Activated B cell treated with CpG ODN at 0.5 μM for 24 hours (primary cell): ENCODE measurements at regions not wholly inside any gene's neighbourhood (a gene's known extent, or its start where the extent isn't known, plus 50 kb on each side); places are given as distances from the start of the nearest gene placed in this dataset.

ENCODE experiments used
- ATAC-seq: fragments of 200-7000 bp; cut with Tn5 transposase; one replicate; pipeline ENCODE4 v1.10.0; 2021; ENCODE audit warnings: low read depth, mild to moderate bottlenecking, moderate library complexity
- CTCF ChIA-PET: fragments of 350-600 bp; sonication (Branson Sonifier 250); formaldehyde crosslinking; loops from one replicate; lab custom pipeline; 2021; ENCODE audit warnings: antibody characterized with exemption; lab: Charles Lee
- POLR2A ChIA-PET: fragments of 350-600 bp; sonication (Branson Sonifier 250); formaldehyde crosslinking; loops from one replicate; lab custom pipeline; 2021; ENCODE audit warnings: antibody characterized with exemption; lab: Charles Lee
- DNase-seq: peaks from one replicate; pipeline ENCODE4 v3.0.0; 2022
- H3K27ac Mint-ChIP-seq: one replicate; pipeline ENCODE4 v1.8.0; 2020; ENCODE audit warnings: mixed read lengths
- H3K27me3 Mint-ChIP-seq: one replicate; pipeline ENCODE4 v1.8.0; 2021; ENCODE audit warnings: mixed read lengths
- H3K36me3 Mint-ChIP-seq: one replicate; pipeline ENCODE4 v1.8.0; 2021; ENCODE audit warnings: low read depth, mixed read lengths
- H3K4me1 Mint-ChIP-seq: one replicate; pipeline ENCODE4 v1.8.0; 2021; ENCODE audit warnings: mixed read lengths
- H3K4me3 Mint-ChIP-seq: one replicate; pipeline ENCODE4 v1.8.0; 2020; ENCODE audit warnings: mild to moderate bottlenecking, mixed read lengths
- H3K9me3 Mint-ChIP-seq: one replicate; pipeline ENCODE4 v1.8.0; 2020; ENCODE audit warnings: mixed read lengths
- intact Hi-C: fragments of 100-400 bp; cut with micrococcal nuclease; formaldehyde crosslinking; loops from one replicate; pipeline ENCODE4 v1.15.1; 2024
- TF ChIP-seq, protein P1 (sequence below): fragments of 200-600 bp; IDR thresholded peaks from one replicate; pipeline ENCODE4 v1.8.0; 2022; ENCODE audit warnings: antibody characterized with exemption, mild to moderate bottlenecking

- no peaks in the 10 kb centered on the region for H3K36me3 Mint-ChIP-seq
- H3K27ac Mint-ChIP-seq = no peak overlapping the region
- ChIA-PET POLR2A (no interaction called here), CTCF (no interaction called here)
- no peaks in the 10 kb centered on the region for H3K4me1 Mint-ChIP-seq
- H3K27me3 Mint-ChIP-seq = no peaks in the 10 kb centered on the region
- TF ChIP-seq, protein P1, sequence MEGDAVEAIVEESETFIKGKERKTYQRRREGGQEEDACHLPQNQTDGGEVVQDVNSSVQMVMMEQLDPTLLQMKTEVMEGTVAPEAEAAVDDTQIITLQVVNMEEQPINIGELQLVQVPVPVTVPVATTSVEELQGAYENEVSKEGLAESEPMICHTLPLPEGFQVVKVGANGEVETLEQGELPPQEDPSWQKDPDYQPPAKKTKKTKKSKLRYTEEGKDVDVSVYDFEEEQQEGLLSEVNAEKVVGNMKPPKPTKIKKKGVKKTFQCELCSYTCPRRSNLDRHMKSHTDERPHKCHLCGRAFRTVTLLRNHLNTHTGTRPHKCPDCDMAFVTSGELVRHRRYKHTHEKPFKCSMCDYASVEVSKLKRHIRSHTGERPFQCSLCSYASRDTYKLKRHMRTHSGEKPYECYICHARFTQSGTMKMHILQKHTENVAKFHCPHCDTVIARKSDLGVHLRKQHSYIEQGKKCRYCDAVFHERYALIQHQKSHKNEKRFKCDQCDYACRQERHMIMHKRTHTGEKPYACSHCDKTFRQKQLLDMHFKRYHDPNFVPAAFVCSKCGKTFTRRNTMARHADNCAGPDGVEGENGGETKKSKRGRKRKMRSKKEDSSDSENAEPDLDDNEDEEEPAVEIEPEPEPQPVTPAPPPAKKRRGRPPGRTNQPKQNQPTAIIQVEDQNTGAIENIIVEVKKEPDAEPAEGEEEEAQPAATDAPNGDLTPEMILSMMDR = no peak
- DNase-seq = no peak
- H3K4me3 Mint-ChIP-seq = no peak overlapping the region
- no peaks in the 10 kb centered on the region for H3K9me3 Mint-ChIP-seq
- intact Hi-C loops = no loop called here
- ATAC-seq = no peak
These were observed 50.3 kb upstream of the HMHB1 start for GRCh38 chr5:143761663-143762062.

DNA sequence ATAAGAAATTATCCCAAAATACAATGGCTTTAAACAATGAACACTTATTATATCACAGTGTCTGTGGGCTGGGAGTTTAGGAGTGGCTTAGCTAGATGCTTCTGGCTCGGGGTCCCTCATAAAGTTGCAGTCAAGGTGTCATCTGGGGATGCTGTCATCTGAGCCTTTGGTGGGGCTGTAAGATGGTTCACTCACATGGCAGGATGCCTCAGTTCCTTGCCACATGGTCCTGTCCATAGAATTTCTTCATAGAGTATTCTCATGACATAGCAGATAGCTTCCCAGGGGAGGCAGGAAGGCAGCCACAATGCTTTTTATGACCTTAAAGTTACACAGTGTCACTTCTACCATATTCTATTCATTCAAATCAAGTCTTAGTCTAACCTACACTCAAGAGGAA, 51.2 kb upstream of the HMHB1 start:
- DNase-seq (no peak), ATAC-seq (no peak)
- POLR2A ChIA-PET = no interaction called here
- CTCF ChIA-PET = no interaction called here
- Mint-ChIP-seq H3K4me3 (no peak overlapping the region), H3K9me3 (no peaks in the 10 kb centered on the region), H3K27ac (no peak overlapping the region), H3K27me3 (no peaks in the 10 kb centered on the region), H3K36me3 (no peaks in the 10 kb centered on the region), H3K4me1 (no peaks in the 10 kb centered on the region)
- TF ChIP-seq, protein P1 = no peak
- intact Hi-C loops = no loop called here

DNA sequence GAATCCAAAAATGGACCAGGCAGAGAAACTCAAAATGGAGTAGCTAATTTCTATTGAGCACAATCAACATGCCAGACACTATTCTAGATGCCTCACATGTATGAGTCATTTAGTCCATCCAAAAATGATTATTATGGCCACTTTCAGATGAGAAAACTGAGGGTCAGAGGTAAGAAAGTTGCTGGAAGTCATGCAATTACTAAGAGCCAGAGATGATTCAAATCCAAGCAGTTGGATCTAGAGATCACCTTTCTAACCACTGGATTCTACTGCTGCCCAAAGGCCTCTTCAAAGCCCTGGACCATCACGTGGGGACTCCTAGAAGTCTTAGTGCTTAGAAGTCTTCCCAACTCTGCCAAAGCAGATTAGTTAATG, 51.8 kb upstream of the HMHB1 start:
- intact Hi-C loops = no loop called here
- ChIA-PET CTCF (no interaction called here), POLR2A (no interaction called here)
- Mint-ChIP-seq H3K36me3 (no peaks in the 10 kb centered on the region), H3K4me3 (no peak overlapping the region), H3K27me3 (no peaks in the 10 kb centered on the region), H3K27ac (no peak overlapping the region), H3K4me1 (no peaks in the 10 kb centered on the region), H3K9me3 (no peaks in the 10 kb centered on the region)
- ATAC-seq = no peak
- DNase-seq = no peak
- TF ChIP-seq, protein P1 = no peak

- DNase-seq (no peak), ATAC-seq (no peak)
- ChIA-PET CTCF (no interaction called here), POLR2A (no interaction called here)
- H3K27me3 Mint-ChIP-seq = no peaks in the 10 kb centered on the region
- intact Hi-C loops = no loop called here
- no peaks in the 10 kb centered on the region for H3K9me3 Mint-ChIP-seq
- H3K36me3 Mint-ChIP-seq = no peaks in the 10 kb centered on the region
- H3K4me1 Mint-ChIP-seq = no peaks in the 10 kb centered on the region
- no peak overlapping the region for H3K4me3 Mint-ChIP-seq
- no peak overlapping the region for H3K27ac Mint-ChIP-seq
- TF ChIP-seq, protein P1 = no peak
These were observed 52.4 kb upstream of the HMHB1 start for GRCh38 chr5:143759396-143760130.

GRCh38 chr5:143758750-143759149, 53.2 kb upstream of the HMHB1 start:
- intact Hi-C loops = no loop called here
- no peak for ATAC-seq
- H3K36me3 Mint-ChIP-seq = no peaks in the 10 kb centered on the region

More at GRCh38 chr5:143758750-143759149, 53.2 kb upstream of the HMHB1 start:
- Mint-ChIP-seq H3K27me3 (no peaks in the 10 kb centered on the region), H3K4me1 (no peaks in the 10 kb centered on the region), H3K9me3 (no peaks in the 10 kb centered on the region), H3K27ac (no peak overlapping the region), H3K4me3 (no peak overlapping the region)
- no peak for DNase-seq
- TF ChIP-seq, protein P1 = no peak
- ChIA-PET POLR2A (no interaction called here), CTCF (no interaction called here)
